ENCODE measurements at regions not wholly inside any gene's neighbourhood (a gene's known extent, or its start where the extent isn't known, plus 50 kb on each side); places are given as distances from the start of the nearest gene placed in this dataset.

- no peak overlapping the region for H3K27ac ChIP-seq (ENCODE audit: low read depth, low read length)
- H3K27me3 ChIP-seq (ENCODE audit: low read length) = no peaks in the 10 kb centered on the region
- H3K9ac ChIP-seq (ENCODE audit: low read length) = no peak overlapping the region
- no peaks in the 10 kb centered on the region for H3K36me3 ChIP-seq (ENCODE audit: low read length)
- H3K4me2 ChIP-seq (ENCODE audit: low read depth, low read length, poor library complexity, severe bottlenecking) = no peak overlapping the region
- no peak for TF ChIP-seq CTCF (IDR thresholded peaks at IDR 0.05; ENCODE audit: insufficient read depth, low read length, poor library complexity, severe bottlenecking)
- no peaks in the 10 kb centered on the region for H3K9me3 ChIP-seq (ENCODE audit: insufficient read depth, low read length)
- no peaks in the 10 kb centered on the region for H3K9me2 ChIP-seq (replicated peaks; ENCODE audit: insufficient read depth, low read length)
- H3F3A ChIP-seq (ENCODE audit: insufficient read depth) = no peaks in the 10 kb centered on the region
- H3K4me3 ChIP-seq (ENCODE audit: insufficient read depth, low read length, poor library complexity, severe bottlenecking) = no peak overlapping the region
- no peaks in the 10 kb centered on the region for H3K79me2 ChIP-seq (ENCODE audit: insufficient read depth, low read length)
- no peak overlapping the region for H2AFZ ChIP-seq (ENCODE audit: low read depth, low read length, severe bottlenecking)
- no peaks in the 10 kb centered on the region for H4K20me1 ChIP-seq (ENCODE audit: low read depth, low read length)
Measured at GRCh38 chr13:91189506-91189905, 158.0 kb upstream of the MIR17HG start.

- Histone ChIP-seq H3K4me2 (ENCODE audit: low read depth, low read length, poor library complexity, severe bottlenecking) (no peak overlapping the region), H3K36me3 (ENCODE audit: low read length) (no peaks in the 10 kb centered on the region), H3K9me3 (ENCODE audit: insufficient read depth, low read length) (no peaks in the 10 kb centered on the region), H3K4me3 (ENCODE audit: insufficient read depth, low read length, poor library complexity, severe bottlenecking) (no peak overlapping the region), H3K27ac (ENCODE audit: low read depth, low read length) (no peak overlapping the region), H3K27me3 (ENCODE audit: low read length) (no peaks in the 10 kb centered on the region), H3K9me2 (replicated peaks; ENCODE audit: insufficient read depth, low read length) (no peaks in the 10 kb centered on the region), H4K20me1 (ENCODE audit: low read depth, low read length) (no peaks in the 10 kb centered on the region), H3F3A (ENCODE audit: insufficient read depth) (no peaks in the 10 kb centered on the region), H3K79me2 (ENCODE audit: insufficient read depth, low read length) (no peaks in the 10 kb centered on the region), H2AFZ (ENCODE audit: low read depth, low read length, severe bottlenecking) (no peak overlapping the region), H3K9ac (ENCODE audit: low read length) (no peak overlapping the region)
- TF ChIP-seq CTCF (IDR thresholded peaks at IDR 0.05; ENCODE audit: insufficient read depth, low read length, poor library complexity, severe bottlenecking) (no peak), EZH2phosphoT487 (conservative IDR thresholded peaks at IDR 0.05; ENCODE audit: low read length) (no peak)
Measured at GRCh38 chr13:91193358-91193757, 154.1 kb upstream of the MIR17HG start.

GRCh38 chr13:91195789-91196188 is 151.7 kb upstream of the MIR17HG start:
- no peak overlapping the region for H3K4me2 ChIP-seq (ENCODE audit: low read depth, low read length, poor library complexity, severe bottlenecking)
- H3K36me3 ChIP-seq (ENCODE audit: low read length) = no peaks in the 10 kb centered on the region
- H3K27me3 ChIP-seq (ENCODE audit: low read length) = no peaks in the 10 kb centered on the region
- H3K9ac ChIP-seq (ENCODE audit: low read length) = no peak overlapping the region
- no peak overlapping the region for H2AFZ ChIP-seq (ENCODE audit: low read depth, low read length, severe bottlenecking)
- no peaks in the 10 kb centered on the region for H3F3A ChIP-seq (ENCODE audit: insufficient read depth)
- TF ChIP-seq EZH2phosphoT487 (conservative IDR thresholded peaks at IDR 0.05; ENCODE audit: low read length) = no peak
- TF ChIP-seq CTCF (IDR thresholded peaks at IDR 0.05; ENCODE audit: insufficient read depth, low read length, poor library complexity, severe bottlenecking) = no peak
- no peaks in the 10 kb centered on the region for H3K9me2 ChIP-seq (replicated peaks; ENCODE audit: insufficient read depth, low read length)
- no peak overlapping the region for H3K4me3 ChIP-seq (ENCODE audit: insufficient read depth, low read length, poor library complexity, severe bottlenecking)
- no peaks in the 10 kb centered on the region for H3K9me3 ChIP-seq (ENCODE audit: insufficient read depth, low read length)
- H3K27ac ChIP-seq (ENCODE audit: low read depth, low read length) = no peak overlapping the region
- no peaks in the 10 kb centered on the region for H3K79me2 ChIP-seq (ENCODE audit: insufficient read depth, low read length)
- H4K20me1 ChIP-seq (ENCODE audit: low read depth, low read length) = no peaks in the 10 kb centered on the region

- H4K20me1 ChIP-seq (ENCODE audit: low read depth, low read length) = no peaks in the 10 kb centered on the region
- H3K27me3 ChIP-seq (ENCODE audit: low read length) = no peaks in the 10 kb centered on the region
- no peaks in the 10 kb centered on the region for H3K36me3 ChIP-seq (ENCODE audit: low read length)
- H3K9me3 ChIP-seq (ENCODE audit: insufficient read depth, low read length) = no peaks in the 10 kb centered on the region
- H3K4me2 ChIP-seq (ENCODE audit: low read depth, low read length, poor library complexity, severe bottlenecking) = no peak overlapping the region
- H3K4me3 ChIP-seq (ENCODE audit: insufficient read depth, low read length, poor library complexity, severe bottlenecking) = no peak overlapping the region
- H2AFZ ChIP-seq (ENCODE audit: low read depth, low read length, severe bottlenecking) = no peak overlapping the region
- H3K27ac ChIP-seq (ENCODE audit: low read depth, low read length) = no peak overlapping the region
- H3K79me2 ChIP-seq (ENCODE audit: insufficient read depth, low read length) = no peaks in the 10 kb centered on the region
- no peak for TF ChIP-seq CTCF (IDR thresholded peaks at IDR 0.05; ENCODE audit: insufficient read depth, low read length, poor library complexity, severe bottlenecking)
- TF ChIP-seq EZH2phosphoT487 (conservative IDR thresholded peaks at IDR 0.05; ENCODE audit: low read length) = no peak
- H3K9ac ChIP-seq (ENCODE audit: low read length) = no peak overlapping the region
- H3K9me2 ChIP-seq (replicated peaks; ENCODE audit: insufficient read depth, low read length) = no peaks in the 10 kb centered on the region
- no peaks in the 10 kb centered on the region for H3F3A ChIP-seq (ENCODE audit: insufficient read depth)
Measured at GRCh38 chr13:91196958-91197357, 150.5 kb upstream of the MIR17HG start.
